ENCODE measurements at regions not wholly inside any gene's neighbourhood (a gene's known extent, or its start where the extent isn't known, plus 50 kb on each side); places are given as distances from the start of the nearest gene placed in this dataset.

GRCh38 chr5:164972973-164973372 lies 1467.6 kb downstream of the MAT2B start:
- no peaks in the 10 kb centered on the region for H3K36me3 ChIP-seq (ENCODE audit: control insufficient read depth in 1 of 2, insufficient read depth in 2 of 2, low read length in 2 of 2)

GRCh38 chr5:164975986-164976385 lies 1470.6 kb downstream of the MAT2B start:
- H3K27ac ChIP-seq (ENCODE audit: low read depth, low read length), result no peak overlapping the region
- no peak overlapping the region for H4K8ac ChIP-seq (ENCODE audit: low read depth, low read length)
- DNase-seq, result no peak
- no peaks in the 10 kb centered on the region for H3K4me1 ChIP-seq (ENCODE audit: control insufficient read depth in 1 of 2, insufficient read depth in 2 of 2, low read length in 2 of 2)
- H4K12ac ChIP-seq (ENCODE audit: low read depth, low read length), result no peak overlapping the region
- H3K4me3 ChIP-seq (ENCODE audit: low read depth, low read length), result no peak overlapping the region
- H2BK120ac ChIP-seq (ENCODE audit: insufficient read depth, low read length, poor library complexity), result no peak overlapping the region
- no peak overlapping the region for H3K4me2 ChIP-seq (ENCODE audit: low read length)
- H3K9ac ChIP-seq (ENCODE audit: low read length), result no peak overlapping the region
- no peak overlapping the region for H2AK5ac ChIP-seq (ENCODE audit: low read length)
- no peak overlapping the region for H3K14ac ChIP-seq (ENCODE audit: low read length)
- no peak overlapping the region for H3K18ac ChIP-seq (ENCODE audit: low read length)
- H2BK5ac ChIP-seq (ENCODE audit: low read depth, low read length, poor library complexity), result no peak overlapping the region
- no CpG with 5 or more reads among the region's 2 CpGs for WGBS (ENCODE audit: extremely low coverage, insufficient coverage, insufficient read length)
- H2AFZ ChIP-seq (ENCODE audit: insufficient read depth, low read length, poor library complexity), result no peak overlapping the region
- H4K91ac ChIP-seq (ENCODE audit: low read depth, low read length), result no peak overlapping the region
- no peaks in the 10 kb centered on the region for H3K36me3 ChIP-seq (ENCODE audit: control insufficient read depth in 1 of 2, insufficient read depth in 2 of 2, low read length in 2 of 2)
- H3K4ac ChIP-seq (ENCODE audit: low read depth, low read length), result no peak overlapping the region
- no peaks in the 10 kb centered on the region for H3K79me1 ChIP-seq (ENCODE audit: low read length)
- H3K27me3 ChIP-seq (ENCODE audit: insufficient read depth, low read length), result no peaks in the 10 kb centered on the region
- H3K79me2 ChIP-seq (ENCODE audit: control insufficient read depth, insufficient read depth, low read length, poor library complexity), result no peaks in the 10 kb centered on the region
- H2BK12ac ChIP-seq (ENCODE audit: low read length), result no peak overlapping the region
- H3K23ac ChIP-seq (ENCODE audit: low read length), result no peak overlapping the region
- peaks cover 2% of the 10 kb centered on the region for H3K9me3 ChIP-seq (ENCODE audit: insufficient read depth, low read depth, low read length)

More at GRCh38 chr5:164972973-164973372, 1467.6 kb downstream of the MAT2B start:
- Histone ChIP-seq H3K79me2 (ENCODE audit: control insufficient read depth, insufficient read depth, low read length, poor library complexity) (no peaks in the 10 kb centered on the region), H3K18ac (ENCODE audit: low read length) (no peak overlapping the region), H3K79me1 (ENCODE audit: low read length) (no peaks in the 10 kb centered on the region), H2AK5ac (ENCODE audit: low read length) (no peak overlapping the region), H3K9ac (ENCODE audit: low read length) (no peak overlapping the region), H4K12ac (ENCODE audit: low read depth, low read length) (no peak overlapping the region), H3K4ac (ENCODE audit: low read depth, low read length) (no peak overlapping the region), H2BK12ac (ENCODE audit: low read length) (no peak overlapping the region), H2BK120ac (ENCODE audit: insufficient read depth, low read length, poor library complexity) (no peak overlapping the region), H3K23ac (ENCODE audit: low read length) (no peak overlapping the region), H3K4me2 (ENCODE audit: low read length) (no peak overlapping the region), H3K9me3 (ENCODE audit: insufficient read depth, low read depth, low read length) (peaks cover 2% of the 10 kb centered on the region), H2BK5ac (ENCODE audit: low read depth, low read length, poor library complexity) (no peak overlapping the region), H3K27ac (ENCODE audit: low read depth, low read length) (no peak overlapping the region), H3K4me1 (ENCODE audit: control insufficient read depth in 1 of 2, insufficient read depth in 2 of 2, low read length in 2 of 2) (no peaks in the 10 kb centered on the region), H3K4me3 (ENCODE audit: low read depth, low read length) (no peak overlapping the region), H3K27me3 (ENCODE audit: insufficient read depth, low read length) (no peaks in the 10 kb centered on the region), H4K91ac (ENCODE audit: low read depth, low read length) (no peak overlapping the region), H4K8ac (ENCODE audit: low read depth, low read length) (no peak overlapping the region), H2AFZ (ENCODE audit: insufficient read depth, low read length, poor library complexity) (no peak overlapping the region), H3K14ac (ENCODE audit: low read length) (no peak overlapping the region)
- no peak for DNase-seq
- no CpG with 5 or more reads among the region's 1 CpG for WGBS (ENCODE audit: extremely low coverage, insufficient coverage, insufficient read length)

GRCh38 chr5:164980480-164980879 lies 1475.1 kb downstream of the MAT2B start:
- H3K18ac ChIP-seq (ENCODE audit: low read length), result no peak overlapping the region
- no peak overlapping the region for H2AK5ac ChIP-seq (ENCODE audit: low read length)
- H3K36me3 ChIP-seq (ENCODE audit: control insufficient read depth in 1 of 2, insufficient read depth in 2 of 2, low read length in 2 of 2), result no peaks in the 10 kb centered on the region
- H2BK12ac ChIP-seq (ENCODE audit: low read length), result no peak overlapping the region
- H3K4me2 ChIP-seq (ENCODE audit: low read length), result no peak overlapping the region
- no peak overlapping the region for H3K9ac ChIP-seq (ENCODE audit: low read length)
- no peak overlapping the region for H3K14ac ChIP-seq (ENCODE audit: low read length)
- H3K27ac ChIP-seq (ENCODE audit: low read depth, low read length), result no peak overlapping the region
- H4K12ac ChIP-seq (ENCODE audit: low read depth, low read length), result no peak overlapping the region
- H3K27me3 ChIP-seq (ENCODE audit: insufficient read depth, low read length), result no peaks in the 10 kb centered on the region
- WGBS (ENCODE audit: extremely low coverage, insufficient coverage, insufficient read length), result no CpG with 5 or more reads among the region's 2 CpGs
- H3K4me3 ChIP-seq (ENCODE audit: low read depth, low read length), result no peak overlapping the region
- H4K91ac ChIP-seq (ENCODE audit: low read depth, low read length), result no peak overlapping the region
- H3K9me3 ChIP-seq (ENCODE audit: insufficient read depth, low read depth, low read length), result no peaks in the 10 kb centered on the region
- no peaks in the 10 kb centered on the region for H3K4me1 ChIP-seq (ENCODE audit: control insufficient read depth in 1 of 2, insufficient read depth in 2 of 2, low read length in 2 of 2)
- no peaks in the 10 kb centered on the region for H3K79me1 ChIP-seq (ENCODE audit: low read length)
- no peak overlapping the region for H4K8ac ChIP-seq (ENCODE audit: low read depth, low read length)
- H2BK5ac ChIP-seq (ENCODE audit: low read depth, low read length, poor library complexity), result no peak overlapping the region
- no peak overlapping the region for H2BK120ac ChIP-seq (ENCODE audit: insufficient read depth, low read length, poor library complexity)
- DNase-seq, result no peak
- H3K79me2 ChIP-seq (ENCODE audit: control insufficient read depth, insufficient read depth, low read length, poor library complexity), result no peaks in the 10 kb centered on the region
- no peak overlapping the region for H3K23ac ChIP-seq (ENCODE audit: low read length)
- H3K4ac ChIP-seq (ENCODE audit: low read depth, low read length), result no peak overlapping the region
- H2AFZ ChIP-seq (ENCODE audit: insufficient read depth, low read length, poor library complexity), result no peak overlapping the region

- no peak overlapping the region for H3K23ac ChIP-seq (ENCODE audit: low read length)
- DNase-seq, result no peak
- no peaks in the 10 kb centered on the region for H3K9me3 ChIP-seq (ENCODE audit: insufficient read depth, low read depth, low read length)
- H3K4me1 ChIP-seq (ENCODE audit: control insufficient read depth in 1 of 2, insufficient read depth in 2 of 2, low read length in 2 of 2), result no peaks in the 10 kb centered on the region
- H3K14ac ChIP-seq (ENCODE audit: low read length), result no peak overlapping the region
- no peak overlapping the region for H3K18ac ChIP-seq (ENCODE audit: low read length)
- H3K4me3 ChIP-seq (ENCODE audit: low read depth, low read length), result no peak overlapping the region
- H3K4me2 ChIP-seq (ENCODE audit: low read length), result no peak overlapping the region
- H3K79me2 ChIP-seq (ENCODE audit: control insufficient read depth, insufficient read depth, low read length, poor library complexity), result no peaks in the 10 kb centered on the region
- no peaks in the 10 kb centered on the region for H3K27me3 ChIP-seq (ENCODE audit: insufficient read depth, low read length)
- no peak overlapping the region for H2AK5ac ChIP-seq (ENCODE audit: low read length)
- H3K27ac ChIP-seq (ENCODE audit: low read depth, low read length), result no peak overlapping the region
- no peak overlapping the region for H4K91ac ChIP-seq (ENCODE audit: low read depth, low read length)
- no peak overlapping the region for H4K8ac ChIP-seq (ENCODE audit: low read depth, low read length)
- no peak overlapping the region for H3K4ac ChIP-seq (ENCODE audit: low read depth, low read length)
- H2BK12ac ChIP-seq (ENCODE audit: low read length), result no peak overlapping the region
- no peak overlapping the region for H2BK5ac ChIP-seq (ENCODE audit: low read depth, low read length, poor library complexity)
- no peak overlapping the region for H4K12ac ChIP-seq (ENCODE audit: low read depth, low read length)
- no peak overlapping the region for H2BK120ac ChIP-seq (ENCODE audit: insufficient read depth, low read length, poor library complexity)
- H3K9ac ChIP-seq (ENCODE audit: low read length), result no peak overlapping the region
- no peaks in the 10 kb centered on the region for H3K79me1 ChIP-seq (ENCODE audit: low read length)
- H3K36me3 ChIP-seq (ENCODE audit: control insufficient read depth in 1 of 2, insufficient read depth in 2 of 2, low read length in 2 of 2), result no peaks in the 10 kb centered on the region
- no peak overlapping the region for H2AFZ ChIP-seq (ENCODE audit: insufficient read depth, low read length, poor library complexity)
Observed at GRCh38 chr5:164998142-164998541, 1492.7 kb downstream of the MAT2B start.

All from trophoblast cell (in vitro differentiated cells and primary cell).